ENCODE measurements at regions not wholly inside any gene's neighbourhood (a gene's known extent, or its start where the extent isn't known, plus 50 kb on each side); places are given as distances from the start of the nearest gene placed in this dataset.

DNA sequence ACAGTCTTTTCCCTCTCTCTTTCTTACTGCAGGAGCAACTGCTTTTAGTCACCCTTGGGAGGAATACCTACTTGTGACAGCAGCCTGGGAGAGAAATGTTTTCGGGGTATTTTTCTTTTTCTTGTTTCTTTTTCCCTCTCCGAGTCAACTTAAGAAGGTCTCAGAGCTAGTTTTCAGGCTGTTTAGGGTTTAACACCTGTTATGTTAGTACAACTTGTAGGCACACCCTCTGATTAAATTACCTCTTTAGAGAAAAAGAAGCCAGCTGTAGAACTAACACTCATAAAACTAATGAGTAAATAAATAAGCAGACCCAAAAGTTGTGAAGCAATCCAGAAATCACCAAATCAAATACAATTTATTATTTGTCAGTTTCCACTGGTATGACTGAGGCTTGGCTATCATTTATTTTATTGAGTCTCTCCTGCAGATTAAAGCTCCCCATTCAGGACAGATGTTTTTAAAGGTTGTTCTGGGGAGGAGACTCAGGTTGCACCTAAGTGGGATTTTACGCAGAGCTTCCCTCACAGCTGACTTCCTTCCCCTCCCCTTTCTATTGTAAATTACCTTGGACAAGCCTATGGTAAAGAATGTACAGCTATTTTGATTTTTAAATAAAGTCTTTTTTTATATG is 112.5 kb downstream of the FOXB1 start:
- TF ChIP-seq, protein P1, sequence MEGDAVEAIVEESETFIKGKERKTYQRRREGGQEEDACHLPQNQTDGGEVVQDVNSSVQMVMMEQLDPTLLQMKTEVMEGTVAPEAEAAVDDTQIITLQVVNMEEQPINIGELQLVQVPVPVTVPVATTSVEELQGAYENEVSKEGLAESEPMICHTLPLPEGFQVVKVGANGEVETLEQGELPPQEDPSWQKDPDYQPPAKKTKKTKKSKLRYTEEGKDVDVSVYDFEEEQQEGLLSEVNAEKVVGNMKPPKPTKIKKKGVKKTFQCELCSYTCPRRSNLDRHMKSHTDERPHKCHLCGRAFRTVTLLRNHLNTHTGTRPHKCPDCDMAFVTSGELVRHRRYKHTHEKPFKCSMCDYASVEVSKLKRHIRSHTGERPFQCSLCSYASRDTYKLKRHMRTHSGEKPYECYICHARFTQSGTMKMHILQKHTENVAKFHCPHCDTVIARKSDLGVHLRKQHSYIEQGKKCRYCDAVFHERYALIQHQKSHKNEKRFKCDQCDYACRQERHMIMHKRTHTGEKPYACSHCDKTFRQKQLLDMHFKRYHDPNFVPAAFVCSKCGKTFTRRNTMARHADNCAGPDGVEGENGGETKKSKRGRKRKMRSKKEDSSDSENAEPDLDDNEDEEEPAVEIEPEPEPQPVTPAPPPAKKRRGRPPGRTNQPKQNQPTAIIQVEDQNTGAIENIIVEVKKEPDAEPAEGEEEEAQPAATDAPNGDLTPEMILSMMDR (IDR thresholded peaks at IDR 0.05), result no peak
- no peak for TF ChIP-seq POLR2A (IDR thresholded peaks at IDR 0.05)

Data from uterus (tissue), 2 donors.